Endothelial cell of umbilical vein (primary cell): ENCODE measurements at regions not wholly inside any gene's neighbourhood (a gene's known extent, or its start where the extent isn't known, plus 50 kb on each side); places are given as distances from the start of the nearest gene placed in this dataset.

Source experiments
- BruUV-seq: library from RNA; stranded (reverse); fragments of 400-500 nt; replicated peaks from 2 replicates; lab custom pipeline; 2021; lab: Mats Ljungman, UMichigan
- CTCF ChIA-PET: fragments of 300-600, 350-600 bp; sonication (Branson Sonifier 250); formaldehyde crosslinking; loops from one replicate; lab custom pipeline; 2021; ENCODE audit warnings: antibody characterized with exemption, inconsistent platforms; lab: Charles Lee
- POLR2A ChIA-PET: fragments of 300-600, 350-600 bp; sonication (Branson Sonifier 250); formaldehyde crosslinking; loops from one replicate; lab custom pipeline; 2021; ENCODE audit warnings: antibody characterized with exemption, inconsistent platforms; lab: Charles Lee
- DNase-seq: peaks from one replicate; pipeline ENCODE4 v3.0.0-alpha.2; 2011; ENCODE audit warnings: low read depth, low spot score
- FAIRE-seq: peaks from 2 replicates; lab custom pipeline; 2011; peaks lifted over from hg19 to GRCh38; lab: Jason Lieb, UNC
- H2AFZ ChIP-seq: 2 replicates; pipeline ENCODE4 v1.6.0; 2012; ENCODE audit warnings: low read depth, low read length, control low read depth, inconsistent platforms
- H3K27ac ChIP-seq: 2 replicates; pipeline ENCODE4 v1.5.1; 2011; ENCODE audit warnings: low read depth, mild to moderate bottlenecking, control low read depth, low read length, moderate library complexity; ENCODE audit not compliant: insufficient read depth
- H3K27me3 ChIP-seq, 2 experiments: 2 replicates each; pipeline versions ENCODE4 v1.6.0 to v1.6.1; 2011; ENCODE audit warnings: low read length in 2 of 2, mixed read lengths in 1 of 2; ENCODE audit not compliant: control insufficient read depth in 2 of 2, insufficient read depth in 2 of 2
- H3K36me3 ChIP-seq, 2 experiments: 2 replicates in 1 of 2; 3 replicates in 1 of 2; pipeline ENCODE4 v1.5.1; 2011; ENCODE audit warnings: low read length in 2 of 2, mild to moderate bottlenecking in 1 of 2, moderate library complexity in 1 of 2; ENCODE audit not compliant: control insufficient read depth in 2 of 2, insufficient read depth in 2 of 2; ENCODE audit errors: extremely low read depth in 1 of 2
- H3K4me1 ChIP-seq: 3 replicates; pipeline ENCODE4 v1.5.1; 2011; ENCODE audit warnings: mild to moderate bottlenecking, low read length; ENCODE audit not compliant: control insufficient read depth, insufficient read depth; ENCODE audit errors: extremely low read depth
- H3K4me2 ChIP-seq: 2 replicates; pipeline ENCODE4 v1.6.1; 2011; ENCODE audit warnings: low read length, control low read depth, mixed read lengths; ENCODE audit not compliant: insufficient read depth
- H3K4me3 ChIP-seq, 3 experiments: fragments of 200-600 bp in 1 of 3; sonication (generic), shearing (Covaris generic) in 1 of 3; replicated peaks in 1 of 3; 2 replicates each; pipeline ENCODE4 v1.5.1; 2011 to 2016; ENCODE audit warnings: control low read depth in 3 of 3, low read length in 3 of 3, mild to moderate bottlenecking in 2 of 3, inconsistent platforms in 1 of 3, low read depth in 1 of 3, moderate library complexity in 1 of 3; ENCODE audit not compliant: insufficient read depth in 1 of 3
- H3K79me2 ChIP-seq: 2 replicates; pipeline ENCODE4 v1.6.0; 2012; ENCODE audit warnings: low read length, inconsistent platforms; ENCODE audit not compliant: control insufficient read depth, insufficient read depth
- H3K9ac ChIP-seq: replicated peaks from 2 replicates; pipeline ENCODE3; 2011; ENCODE audit warnings: low read length, control low read depth; ENCODE audit not compliant: insufficient read depth; ENCODE audit errors: extremely low read depth
- H3K9me1 ChIP-seq: replicated peaks from 3 replicates; pipeline ENCODE4 v1.6.0; 2011; ENCODE audit warnings: mild to moderate bottlenecking, low read length; ENCODE audit not compliant: control insufficient read depth, insufficient read depth; ENCODE audit errors: extremely low read depth
- H3K9me3 ChIP-seq: replicated peaks from 2 replicates; pipeline ENCODE4 v1.5.1; 2012; ENCODE audit warnings: low read length, inconsistent platforms; ENCODE audit not compliant: control insufficient read depth, insufficient read depth
- H4K20me1 ChIP-seq: replicated peaks from 2 replicates; pipeline ENCODE3; 2011; ENCODE audit warnings: mild to moderate bottlenecking, low read length; ENCODE audit not compliant: control insufficient read depth, insufficient read depth; ENCODE audit errors: extremely low read depth
- CTCF ChIP-seq, 2 donors: IDR thresholded peaks; 1 replicate in 1 of 2; 2 replicates in 1 of 2; pipeline ENCODE4 v1.5.1; 2011; ENCODE audit warnings: low read length in 2 of 2, mild to moderate bottlenecking in 2 of 2, moderate library complexity in 2 of 2, control low read depth in 1 of 2, inconsistent platforms in 1 of 2, low read depth in 1 of 2; ENCODE audit not compliant: insufficient read depth in 1 of 2; ENCODE audit errors: extremely low read depth in 1 of 2
- EZH2 ChIP-seq: IDR thresholded peaks from 2 replicates; pipeline ENCODE4 v1.6.1; 2012; ENCODE audit warnings: borderline replicate concordance, low read depth, mild to moderate bottlenecking, moderate library complexity, low read length, inconsistent platforms; ENCODE audit not compliant: severe bottlenecking
- FOS ChIP-seq: IDR thresholded peaks from 2 replicates; pipeline ENCODE4 v1.6.1; 2011; ENCODE audit warnings: mild to moderate bottlenecking, low read length, moderate library complexity, borderline replicate concordance; ENCODE audit not compliant: insufficient read depth
- GATA2 ChIP-seq: IDR thresholded peaks from 2 replicates; pipeline ENCODE4 v1.7.0; 2011; ENCODE audit warnings: low read depth, mild to moderate bottlenecking, moderate library complexity, mixed read lengths, low read length; ENCODE audit not compliant: insufficient read length, insufficient read depth
- JUN ChIP-seq: IDR thresholded peaks from 2 replicates; pipeline ENCODE4 v1.6.1; 2011; ENCODE audit warnings: borderline replicate concordance, low read depth; ENCODE audit not compliant: insufficient read length, insufficient read depth
- MYC ChIP-seq: IDR thresholded peaks from one replicate; pipeline ENCODE4 v1.6.1; 2011; ENCODE audit warnings: mild to moderate bottlenecking, low read depth, low read length
- POLR2A ChIP-seq: IDR thresholded peaks from 2 replicates; pipeline ENCODE4 v1.6.1; 2012; ENCODE audit warnings: low read depth, mild to moderate bottlenecking, control low read depth, low read length
- POLR2AphosphoS5 ChIP-seq: IDR thresholded peaks from 2 replicates; pipeline ENCODE4 v1.6.1; 2012; ENCODE audit warnings: low read depth, mild to moderate bottlenecking, control low read depth, low read length, moderate library complexity; ENCODE audit not compliant: insufficient read depth
- dilution Hi-C: fragments of 300-500 bp; cut with MboI; formaldehyde crosslinking; loops from one replicate; pipeline ENCODE4 v1.15.0; 2019; ENCODE audit warnings: low sequenced_read_pairs; ENCODE audit not compliant: extremely low pct_ligation_motif_present
- intact Hi-C: fragments of 100-400 bp; cut with micrococcal nuclease; formaldehyde crosslinking; loops from one replicate; pipeline ENCODE4 v1.10.0; 2022
- TF ChIP-seq, protein P1 (sequence below): IDR thresholded peaks from 2 replicates; pipeline ENCODE4 v1.6.1; 2011; ENCODE audit not compliant: insufficient read depth, insufficient read length

DNA sequence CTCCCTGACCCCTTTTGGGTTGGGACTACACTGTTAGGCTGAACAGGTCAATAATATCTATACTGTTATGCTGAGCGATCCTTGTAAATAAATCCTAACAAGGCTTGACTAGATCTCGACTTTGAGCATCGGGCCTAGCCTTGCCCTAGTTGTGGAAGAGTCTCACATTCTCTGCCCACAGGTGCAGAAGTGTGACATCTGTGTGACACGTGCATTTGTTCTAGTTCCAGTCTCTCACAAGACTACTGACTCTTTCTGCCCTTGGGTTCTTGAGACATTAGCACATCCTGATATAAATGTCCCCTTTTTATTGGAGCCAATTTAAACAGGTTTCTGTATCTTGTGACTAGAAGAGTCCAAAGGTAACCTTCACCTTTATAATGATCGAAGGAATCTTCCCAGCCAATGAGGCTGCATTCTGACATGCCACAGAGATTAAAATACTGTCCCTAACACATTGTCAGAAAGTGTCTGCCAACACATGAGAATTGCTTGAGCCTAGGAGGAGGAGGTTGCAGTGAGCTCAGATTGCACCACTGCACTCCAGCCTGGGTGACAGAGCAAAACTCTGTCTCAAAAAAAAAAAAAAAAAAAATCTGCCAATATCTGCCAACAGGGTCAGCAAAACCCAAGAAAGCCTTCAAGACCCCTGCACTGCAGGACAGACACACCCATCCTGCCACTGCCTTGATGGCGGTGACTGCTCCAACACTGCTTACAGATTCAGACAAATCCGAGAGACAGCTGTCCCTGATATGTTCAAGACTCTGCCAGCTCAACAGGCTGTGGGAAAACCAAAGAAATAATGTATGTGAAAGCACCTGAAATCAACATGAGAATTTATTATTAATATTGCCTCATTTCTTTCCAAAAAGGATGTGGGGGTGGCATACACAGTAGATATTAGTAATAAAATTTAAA is 56.5 kb upstream of the PSEN2 start:
- H3K4me3 ChIP-seq = no peak overlapping the region
- peak overlapping the region; percentile 95 for H3K27ac ChIP-seq
- peak overlapping the region; percentile 67 for H3K9ac ChIP-seq
- H3K4me2 ChIP-seq = peak overlapping the region; percentile 41
- intact Hi-C loops = loop anchor here (1.0 kb wide), 1 partner anchor 36 kb away; no protein-coding TSS in a partner anchor
- peaks cover 36% of the 10 kb centered on the region for H3K4me1 ChIP-seq
- H3K27me3 ChIP-seq = no peaks in the 10 kb centered on the region
- no peaks in the 10 kb centered on the region for H3K36me3 ChIP-seq
- H2AFZ ChIP-seq = peak overlapping the region; percentile 28
- no peaks in the 10 kb centered on the region for H3K9me1 ChIP-seq
- POLR2A ChIA-PET = interaction anchor here (0.9 to 1.6 kb wide), 3 partner anchors 9 to 74 kb away, joined by 3 to 10 read pairs (median 4); partner anchors contain the start of gene ITPKB
- H4K20me1 ChIP-seq = no peaks in the 10 kb centered on the region
- peak; percentile 27 for DNase-seq
- H3K9me3 ChIP-seq = no peaks in the 10 kb centered on the region
- TF ChIP-seq POLR2A = no peak
- no peak for TF ChIP-seq CTCF (IDR thresholded peaks at IDR 0.05; ENCODE audit: extremely low read depth in 1 of 2, insufficient read depth in 1 of 2, low read depth in 1 of 2, low read length in 2 of 2)
- no peak for TF ChIP-seq POLR2AphosphoS5
- TF ChIP-seq FOS = no peak
- TF ChIP-seq, protein P1, sequence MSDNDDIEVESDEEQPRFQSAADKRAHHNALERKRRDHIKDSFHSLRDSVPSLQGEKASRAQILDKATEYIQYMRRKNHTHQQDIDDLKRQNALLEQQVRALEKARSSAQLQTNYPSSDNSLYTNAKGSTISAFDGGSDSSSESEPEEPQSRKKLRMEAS = no peak
- TF ChIP-seq MYC = no peak
- TF ChIP-seq EZH2 = no peak
- no peak for TF ChIP-seq GATA2
- TF ChIP-seq JUN = no peak
- CTCF ChIA-PET = interaction anchor here (0.6 to 2.2 kb wide), 13 partner anchors 9 to 406 kb away, joined by 3 to 12 read pairs (median 4); partner anchors contain the start of genes ITPKB and PARP1
- H3K79me2 ChIP-seq = no peaks in the 10 kb centered on the region
- no peak for FAIRE-seq
- BruUV-seq = no TSS peak
- dilution Hi-C loops = no loop called here
